HFF-Myc (cell line): ENCODE measurements at regions not wholly inside any gene's neighbourhood (a gene's known extent, or its start where the extent isn't known, plus 50 kb on each side); places are given as distances from the start of the nearest gene placed in this dataset.

ENCODE experiments used
- DNase-seq: peaks from one replicate; pipeline ENCODE4 v3.0.0-alpha.2; 2011; ENCODE audit warnings: low read depth; ENCODE audit errors: extremely low read depth
- H3K4me3 ChIP-seq: replicated peaks from 2 replicates; pipeline ENCODE4 v1.5.1; 2011; ENCODE audit warnings: low read depth, mild to moderate bottlenecking, control low read depth, low read length
- CTCF ChIP-seq: IDR thresholded peaks from 2 replicates; pipeline ENCODE4 v1.5.1; 2012; ENCODE audit warnings: mild to moderate bottlenecking, low read depth, low read length, control low read depth; ENCODE audit errors: missing control alignments

GRCh38 chr5:121377461-121377860 lies 474.2 kb upstream of the FTMT start:
- DNase-seq = no peak
- no peak overlapping the region for H3K4me3 ChIP-seq
- TF ChIP-seq CTCF = no peak

- DNase-seq = no peak
- TF ChIP-seq CTCF = no peak
- no peak overlapping the region for H3K4me3 ChIP-seq
Measured at GRCh38 chr5:121378046-121378445, 473.6 kb upstream of the FTMT start.

- no peak for DNase-seq
- no peak for TF ChIP-seq CTCF
- H3K4me3 ChIP-seq = no peak overlapping the region
Measured at GRCh38 chr5:121378559-121379359, 472.9 kb upstream of the FTMT start.

GRCh38 chr5:121380066-121380465 lies 471.6 kb upstream of the FTMT start:
- DNase-seq = no peak
- no peak for TF ChIP-seq CTCF
- no peak overlapping the region for H3K4me3 ChIP-seq

- no peak for TF ChIP-seq CTCF
- DNase-seq = no peak
- no peak overlapping the region for H3K4me3 ChIP-seq
Measured at GRCh38 chr5:121384359-121384758, 467.3 kb upstream of the FTMT start.

- H3K4me3 ChIP-seq = no peak overlapping the region
- DNase-seq = no peak
- TF ChIP-seq CTCF = no peak
Measured at GRCh38 chr5:121386334-121386733, 465.3 kb upstream of the FTMT start.

GRCh38 chr5:121396716-121397115 lies 455.0 kb upstream of the FTMT start:
- DNase-seq = no peak
- no peak for TF ChIP-seq CTCF

More at GRCh38 chr5:121396716-121397115, 455.0 kb upstream of the FTMT start:
- no peak overlapping the region for H3K4me3 ChIP-seq
